Epithelial cell of esophagus (primary cell): ENCODE measurements at regions not wholly inside any gene's neighbourhood (a gene's known extent, or its start where the extent isn't known, plus 50 kb on each side); places are given as distances from the start of the nearest gene placed in this dataset.

Experiments used
- DNase-seq: peaks from one replicate; pipeline ENCODE4 v3.0.0; 2010; ENCODE audit warnings: low read depth
- H3K4me3 ChIP-seq: 2 replicates; pipeline ENCODE4 v1.5.1; 2011; ENCODE audit warnings: mild to moderate bottlenecking, low read length, control low read depth
- CTCF ChIP-seq: IDR thresholded peaks from 2 replicates; pipeline ENCODE4 v1.5.1; 2011; ENCODE audit warnings: low read depth, mild to moderate bottlenecking, low read length, control low read depth, inconsistent platforms; ENCODE audit not compliant: insufficient read depth; ENCODE audit errors: missing control alignments

GRCh38 chr4:183563874-183564273 is 59.0 kb downstream of the ING2 start:
- peak; percentile 89 for DNase-seq
- no peak for TF ChIP-seq CTCF
- no peak overlapping the region for H3K4me3 ChIP-seq

- peak; percentile 74 for DNase-seq
- H3K4me3 ChIP-seq, result no peak overlapping the region
- TF ChIP-seq CTCF, result no peak
These were observed 66.6 kb downstream of the ING2 start for GRCh38 chr4:183571350-183571941.

GRCh38 chr4:183576701-183577404 is 72.0 kb downstream of the ING2 start:
- TF ChIP-seq CTCF, result no peak
- H3K4me3 ChIP-seq, result no peak overlapping the region
- no peak for DNase-seq

- no peak overlapping the region for H3K4me3 ChIP-seq
- no peak for DNase-seq
- TF ChIP-seq CTCF, result no peak
These were observed 75.5 kb downstream of the ING2 start for GRCh38 chr4:183580370-183580769.

GRCh38 chr4:183580849-183581248 is 76.0 kb downstream of the ING2 start:
- H3K4me3 ChIP-seq, result no peak overlapping the region
- TF ChIP-seq CTCF, result no peak
- no peak for DNase-seq

- TF ChIP-seq CTCF, result no peak
- DNase-seq, result no peak
- no peak overlapping the region for H3K4me3 ChIP-seq
These were observed 72.2 kb downstream of the RWDD4 start for GRCh38 chr4:183586824-183587223.
